Mesenchymal stem cell (in vitro differentiated cells and primary cell): ENCODE measurements at regions not wholly inside any gene's neighbourhood (a gene's known extent, or its start where the extent isn't known, plus 50 kb on each side); places are given as distances from the start of the nearest gene placed in this dataset.

Source experiments
- DNase-seq: peaks from one replicate; pipeline ENCODE4 v3.0.0-alpha.2; 2013
- H2AFZ ChIP-seq: one replicate; pipeline ENCODE4 v1.6.1; 2013; ENCODE audit warnings: low read depth, mild to moderate bottlenecking, control low read depth, inconsistent platforms, low read length, moderate library complexity
- H2AK5ac ChIP-seq: 2 replicates; pipeline ENCODE4 v1.6.1; 2013; ENCODE audit warnings: low read length, moderate library complexity, mild to moderate bottlenecking, inconsistent platforms; ENCODE audit not compliant: severe bottlenecking
- H2BK120ac ChIP-seq: one replicate; pipeline ENCODE4 v1.6.1; 2013; ENCODE audit warnings: low read depth, mild to moderate bottlenecking, inconsistent platforms, low read length, moderate library complexity
- H2BK12ac ChIP-seq, 2 experiments: one replicate each; pipeline ENCODE4 v1.6.1; 2013; ENCODE audit warnings: inconsistent platforms in 2 of 2, low read length in 2 of 2, mild to moderate bottlenecking in 2 of 2, moderate library complexity in 2 of 2, control low read depth in 1 of 2
- H2BK15ac ChIP-seq: one replicate; pipeline ENCODE4 v1.6.1; 2013; ENCODE audit warnings: mild to moderate bottlenecking, low read depth, inconsistent platforms; ENCODE audit not compliant: poor library complexity, severe bottlenecking
- H2BK5ac ChIP-seq: 2 replicates; pipeline ENCODE4 v1.6.1; 2013; ENCODE audit warnings: low read depth, mild to moderate bottlenecking, low read length, control low read depth, inconsistent platforms; ENCODE audit not compliant: poor library complexity, severe bottlenecking
- H3K14ac ChIP-seq, 2 experiments: one replicate each; pipeline ENCODE4 v1.6.1; 2013; ENCODE audit warnings: inconsistent platforms in 2 of 2, low read length in 2 of 2, control low read depth in 1 of 2, mild to moderate bottlenecking in 1 of 2, moderate library complexity in 1 of 2
- H3K18ac ChIP-seq, 2 experiments: one replicate each; pipeline ENCODE4 v1.6.1; 2013; ENCODE audit warnings: inconsistent platforms in 2 of 2, low read length in 2 of 2, control low read depth in 1 of 2, low read depth in 1 of 2, mild to moderate bottlenecking in 1 of 2
- H3K23ac ChIP-seq, 2 experiments: one replicate each; pipeline ENCODE4 v1.6.1; 2013; ENCODE audit warnings: inconsistent platforms in 2 of 2, low read length in 2 of 2, mild to moderate bottlenecking in 2 of 2, moderate library complexity in 2 of 2, control low read depth in 1 of 2
- H3K27ac ChIP-seq: 2 replicates; pipeline ENCODE4 v1.5.1; 2013; ENCODE audit warnings: mild to moderate bottlenecking, moderate library complexity, low read length, control low read depth, inconsistent platforms; ENCODE audit not compliant: poor library complexity, severe bottlenecking
- H3K27me3 ChIP-seq, 2 experiments: 2 replicates each; pipeline versions ENCODE4 v1.6.1 to v1.7.0; 2013; ENCODE audit warnings: low read length in 2 of 2, mild to moderate bottlenecking in 2 of 2, moderate library complexity in 2 of 2, control low read depth in 1 of 2, inconsistent platforms in 1 of 2; ENCODE audit not compliant: control insufficient read depth in 1 of 2, insufficient read depth in 1 of 2
- H3K36me3 ChIP-seq, 2 experiments: 2 replicates each; pipeline versions ENCODE4 v1.6.1 to v1.7.0; 2013; ENCODE audit warnings: low read length in 2 of 2, control low read depth in 1 of 2, inconsistent platforms in 1 of 2, low read depth in 1 of 2, mild to moderate bottlenecking in 1 of 2; ENCODE audit not compliant: insufficient read depth in 2 of 2, control insufficient read depth in 1 of 2
- H3K4ac ChIP-seq, 2 experiments: one replicate each; pipeline ENCODE4 v1.6.1; 2013; ENCODE audit warnings: inconsistent platforms in 2 of 2, low read length in 2 of 2, mild to moderate bottlenecking in 2 of 2, moderate library complexity in 2 of 2, control low read depth in 1 of 2, low read depth in 1 of 2
- H3K4me1 ChIP-seq: 2 replicates; pipeline ENCODE4 v1.6.1; 2013; ENCODE audit warnings: low read depth, low read length, control low read depth; ENCODE audit not compliant: control insufficient read depth, insufficient read depth
- H3K4me2 ChIP-seq: 2 replicates; pipeline ENCODE4 v1.6.1; 2013; ENCODE audit warnings: low read length, mild to moderate bottlenecking, inconsistent platforms; ENCODE audit not compliant: poor library complexity, severe bottlenecking
- H3K4me3 ChIP-seq, 2 experiments: 2 replicates each; pipeline versions ENCODE4 v1.5.1 to v1.7.0; 2013; ENCODE audit warnings: low read length in 2 of 2, mild to moderate bottlenecking in 2 of 2, control low read depth in 1 of 2, low read depth in 1 of 2; ENCODE audit not compliant: insufficient read depth in 1 of 2
- H3K79me1 ChIP-seq: replicated peaks from 2 replicates; pipeline ENCODE4 v1.6.1; 2013; ENCODE audit warnings: mild to moderate bottlenecking, control low read depth, low read length, inconsistent platforms; ENCODE audit not compliant: poor library complexity, severe bottlenecking
- H3K9ac ChIP-seq: 2 replicates; pipeline ENCODE4 v1.7.0; 2013; ENCODE audit warnings: mild to moderate bottlenecking, low read length, moderate library complexity
- H3K9me3 ChIP-seq: 2 replicates; pipeline ENCODE4 v1.7.0; 2013; ENCODE audit warnings: mild to moderate bottlenecking, low read length; ENCODE audit not compliant: control insufficient read depth
- H4K8ac ChIP-seq: one replicate; pipeline ENCODE4 v1.6.1; 2013; ENCODE audit warnings: inconsistent platforms, mild to moderate bottlenecking, low read length, moderate library complexity
- H4K91ac ChIP-seq: one replicate; pipeline ENCODE4 v1.6.1; 2013; ENCODE audit warnings: mild to moderate bottlenecking, low read length, inconsistent platforms
- WGBS: methylation state at CpG from one replicate; pipeline ENCODE4 v1.1.7; 2013; ENCODE audit warnings: mixed read lengths; 5-methylcytosine and 5-hydroxymethylcytosine counted together

DNA sequence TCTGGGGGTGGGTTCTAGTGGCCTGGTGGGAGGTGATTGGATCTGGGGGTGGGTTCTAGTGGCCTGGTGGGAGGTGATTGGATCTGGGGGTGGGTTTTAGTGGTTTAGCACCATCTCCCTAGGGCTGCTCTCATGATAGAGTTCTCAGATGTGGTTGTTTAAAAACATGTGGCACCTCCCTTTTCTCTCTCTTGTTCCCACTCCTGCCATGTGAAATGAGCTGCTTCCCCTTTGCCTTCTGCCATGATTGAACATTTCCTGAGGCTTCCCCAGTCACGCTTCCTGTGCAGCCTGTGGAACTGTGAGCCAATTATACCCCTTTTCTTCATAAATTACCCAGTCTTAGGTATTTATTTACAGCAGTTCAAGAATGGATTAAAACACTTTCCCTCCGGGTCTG is 327.3 kb upstream of the AJAP1 start:
- H2BK5ac ChIP-seq, result no peak overlapping the region
- H4K91ac ChIP-seq, result no peak overlapping the region
- no peak overlapping the region for H2BK12ac ChIP-seq
- H3K18ac ChIP-seq, result no peak overlapping the region
- H3K14ac ChIP-seq, result no peak overlapping the region
- no peak overlapping the region for H3K27ac ChIP-seq
- H2AFZ ChIP-seq, result no peak overlapping the region
- no peak overlapping the region for H3K4me2 ChIP-seq
- 61% methylated on average over 2 of the region's 2 CpGs for WGBS
- H3K9me3 ChIP-seq, result no peaks in the 10 kb centered on the region
- no peak for DNase-seq
- no peaks in the 10 kb centered on the region for H3K27me3 ChIP-seq
- no peaks in the 10 kb centered on the region for H3K79me1 ChIP-seq
- no peak overlapping the region for H2AK5ac ChIP-seq
- no peak overlapping the region for H3K23ac ChIP-seq
- H2BK120ac ChIP-seq, result no peak overlapping the region
- H3K4ac ChIP-seq, result no peak overlapping the region
- H3K4me3 ChIP-seq, result no peak overlapping the region
- peaks cover 2% of the 10 kb centered on the region for H3K4me1 ChIP-seq
- no peak overlapping the region for H2BK15ac ChIP-seq
- no peak overlapping the region for H4K8ac ChIP-seq
- H3K9ac ChIP-seq, result no peak overlapping the region
- no peaks in the 10 kb centered on the region for H3K36me3 ChIP-seq

DNA sequence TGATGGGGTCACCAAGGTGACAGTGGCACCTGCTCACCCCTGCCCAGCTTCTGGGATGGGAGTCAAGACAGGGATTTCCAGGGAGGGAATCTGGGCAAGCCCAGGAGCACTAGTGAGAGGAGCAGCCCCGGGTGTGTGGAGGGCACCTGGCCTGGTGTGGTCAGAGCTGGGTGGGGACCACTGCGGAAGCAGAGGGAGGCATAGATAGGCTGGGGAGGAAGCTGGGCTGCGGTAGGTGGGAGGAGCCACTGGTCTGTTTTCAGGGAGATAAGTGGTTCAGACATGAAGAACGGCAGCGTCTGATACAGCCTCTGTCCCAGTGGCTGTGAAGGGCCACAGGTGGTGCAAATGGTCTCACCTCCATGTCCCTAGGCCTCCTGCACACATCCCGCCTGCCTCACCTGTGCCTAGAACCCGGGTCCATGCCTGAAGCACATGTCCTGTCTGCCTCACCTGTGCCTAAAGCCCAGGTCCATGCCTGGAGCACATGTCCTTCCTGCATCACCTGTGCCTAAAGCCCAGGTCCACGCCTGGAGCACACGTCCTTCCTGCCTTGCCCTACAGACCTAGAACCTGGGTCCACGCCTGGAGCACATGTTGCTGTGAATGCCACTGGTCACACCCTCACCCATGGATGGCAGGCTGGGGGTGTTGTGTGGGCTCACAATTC is 325.9 kb upstream of the AJAP1 start:
- Histone ChIP-seq H2AK5ac (no peak overlapping the region), H3K18ac (no peak overlapping the region), H3K23ac (no peak overlapping the region), H3K79me1 (no peaks in the 10 kb centered on the region), H3K9ac (no peak overlapping the region), H3K4me3 (no peak overlapping the region), H2BK15ac (no peak overlapping the region), H3K9me3 (no peaks in the 10 kb centered on the region), H3K4me2 (no peak overlapping the region), H3K27me3 (no peaks in the 10 kb centered on the region), H3K36me3 (no peaks in the 10 kb centered on the region), H2AFZ (no peak overlapping the region), H3K27ac (no peak overlapping the region), H2BK5ac (no peak overlapping the region), H4K8ac (no peak overlapping the region), H3K4ac (no peak overlapping the region), H2BK12ac (no peak overlapping the region), H2BK120ac (no peak overlapping the region), H3K14ac (no peak overlapping the region), H3K4me1 (peaks cover 2% of the 10 kb centered on the region), H4K91ac (no peak overlapping the region)
- 72% methylated on average over 8 of the region's 10 CpGs for WGBS
- DNase-seq, result no peak

DNA sequence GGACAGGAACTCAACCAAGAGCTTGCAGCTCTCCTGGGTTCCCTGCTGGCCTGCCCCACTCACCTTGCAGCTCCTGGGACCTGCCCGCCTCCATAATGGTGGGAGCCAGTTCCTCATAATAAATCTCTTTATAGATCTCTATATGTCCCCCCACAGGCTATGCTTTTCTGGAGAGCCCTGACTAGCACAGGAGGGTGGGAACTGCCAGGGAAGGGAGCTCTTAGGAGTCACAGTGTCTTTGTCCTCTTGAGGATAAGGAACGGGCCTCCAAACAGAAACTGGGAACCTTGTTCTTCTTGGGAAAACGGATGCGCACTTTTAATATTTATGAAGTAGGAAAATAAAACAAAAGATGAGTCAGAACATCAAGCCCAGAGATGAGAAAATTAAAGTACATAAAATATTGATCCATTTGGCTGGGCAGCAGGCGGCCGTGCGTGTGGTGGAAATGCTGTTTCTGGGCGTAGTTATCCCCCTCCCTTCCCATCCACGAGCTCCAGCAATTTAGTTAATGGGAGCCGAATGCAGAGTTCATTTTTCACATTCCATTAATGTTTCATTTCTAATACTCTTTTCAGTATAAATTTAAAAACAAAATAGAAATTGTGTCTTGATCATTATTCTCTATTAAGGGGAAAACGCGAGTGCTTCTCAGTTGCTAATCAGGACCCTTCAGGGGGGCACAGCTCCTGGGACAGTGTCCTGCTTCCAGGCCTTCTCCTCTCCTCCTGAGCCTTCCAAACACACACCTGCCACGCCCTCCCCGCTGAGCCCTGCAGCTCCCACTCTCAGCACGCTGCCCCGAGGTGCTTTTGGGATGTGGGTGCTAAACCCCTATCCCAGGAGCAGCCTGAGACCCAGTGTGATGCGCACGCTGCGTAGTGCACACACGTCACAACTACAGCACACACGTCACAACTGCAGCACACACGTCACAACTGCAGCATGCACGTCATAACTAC is 323.3 kb upstream of the AJAP1 start:
- Histone ChIP-seq H3K79me1 (no peaks in the 10 kb centered on the region), H2BK15ac (no peak overlapping the region), H3K4ac (no peak overlapping the region), H2BK120ac (no peak overlapping the region), H2AK5ac (no peak overlapping the region), H3K23ac (no peak overlapping the region), H2AFZ (no peak overlapping the region), H3K18ac (no peak overlapping the region), H3K27me3 (no peaks in the 10 kb centered on the region), H3K27ac (no peak overlapping the region), H4K8ac (no peak overlapping the region), H3K9ac (no peak overlapping the region), H3K9me3 (peaks cover 10% of the 10 kb centered on the region), H2BK12ac (no peak overlapping the region), H2BK5ac (no peak overlapping the region), H3K4me1 (peaks cover 2% of the 10 kb centered on the region), H3K4me3 (peak overlapping the region in 1 of 2 experiments; percentile 30), H3K36me3 (no peaks in the 10 kb centered on the region), H4K91ac (no peak overlapping the region), H3K4me2 (no peak overlapping the region), H3K14ac (no peak overlapping the region)
- DNase-seq, result no peak
- 85% methylated on average over 19 of the region's 23 CpGs for WGBS

DNA sequence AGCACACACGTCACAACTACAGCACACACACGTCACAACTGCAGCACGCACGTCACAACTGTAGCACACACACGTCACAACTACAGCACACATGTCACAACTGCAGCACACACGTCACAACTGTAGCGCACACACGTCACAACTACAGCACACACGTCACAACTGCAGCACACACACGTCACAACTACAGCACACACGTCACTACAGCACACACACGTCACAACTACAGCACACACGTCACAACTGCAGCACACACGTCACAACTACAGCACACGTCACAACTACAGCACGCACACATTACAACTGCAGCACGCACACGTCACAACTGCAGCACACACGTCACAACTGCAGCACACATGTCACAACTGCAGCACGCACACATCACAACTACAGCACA is 322.6 kb upstream of the AJAP1 start:
- Histone ChIP-seq H3K9me3 (peaks cover 16% of the 10 kb centered on the region), H3K14ac (no peak overlapping the region), H3K79me1 (no peaks in the 10 kb centered on the region), H3K9ac (no peak overlapping the region), H2BK15ac (no peak overlapping the region), H2BK12ac (no peak overlapping the region), H3K4me2 (no peak overlapping the region), H4K8ac (no peak overlapping the region), H3K23ac (no peak overlapping the region), H2AK5ac (no peak overlapping the region), H2BK120ac (no peak overlapping the region), H4K91ac (no peak overlapping the region), H3K4ac (no peak overlapping the region), H2BK5ac (no peak overlapping the region), H3K27ac (no peak overlapping the region), H3K4me3 (peak overlapping the region in 1 of 2 experiments; percentile 30), H3K36me3 (no peaks in the 10 kb centered on the region), H3K4me1 (peaks cover 2% of the 10 kb centered on the region), H3K18ac (no peak overlapping the region), H2AFZ (no peak overlapping the region), H3K27me3 (no peaks in the 10 kb centered on the region)
- 86% methylated on average over 17 of the region's 20 CpGs for WGBS
- DNase-seq, result no peak
